CD14-positive monocyte (primary cell): ENCODE measurements at regions not wholly inside any gene's neighbourhood (a gene's known extent, or its start where the extent isn't known, plus 50 kb on each side); places are given as distances from the start of the nearest gene placed in this dataset.

Source experiments
- DNase-seq, 3 donors: peaks; one replicate each; pipeline ENCODE4 v3.0.0-alpha.2; 2011 to 2022
- H2AFZ ChIP-seq: 2 replicates; pipeline ENCODE4 v1.6.0; 2012; ENCODE audit warnings: mild to moderate bottlenecking, low read depth, low read length, inconsistent platforms; ENCODE audit not compliant: insufficient read depth, poor library complexity, severe bottlenecking
- H3K27ac ChIP-seq, 2 donors: 1 replicate in 1 of 2; 2 replicates in 1 of 2; pipeline ENCODE4 v1.5.1; 2012 to 2013; ENCODE audit warnings: low read length in 2 of 2, control low read depth in 1 of 2, inconsistent platforms in 1 of 2, low read depth in 1 of 2, mild to moderate bottlenecking in 1 of 2
- H3K27me3 ChIP-seq, 2 donors: one replicate each; pipeline versions ENCODE4 v1.6.0 to v1.6.1; 2011 to 2013; ENCODE audit warnings: low read length in 2 of 2; ENCODE audit not compliant: control insufficient read depth in 2 of 2, insufficient read depth in 2 of 2
- H3K36me3 ChIP-seq, 2 donors: replicated peaks in 1 of 2; 1 replicate in 1 of 2; 2 replicates in 1 of 2; pipeline versions ENCODE4 v1.5.1 to v1.6.1; 2012 to 2013; ENCODE audit warnings: low read length in 2 of 2, control low read depth in 1 of 2, inconsistent platforms in 1 of 2, mild to moderate bottlenecking in 1 of 2; ENCODE audit not compliant: insufficient read depth in 2 of 2, control insufficient read depth in 1 of 2
- H3K4me1 ChIP-seq, 2 donors: 1 replicate in 1 of 2; 2 replicates in 1 of 2; pipeline versions ENCODE4 v1.5.1 to v1.6.1; 2012 to 2013; ENCODE audit warnings: low read length in 2 of 2, control low read depth in 1 of 2, inconsistent platforms in 1 of 2, mild to moderate bottlenecking in 1 of 2, moderate library complexity in 1 of 2; ENCODE audit not compliant: insufficient read depth in 2 of 2, control insufficient read depth in 1 of 2
- H3K4me2 ChIP-seq: replicated peaks from 2 replicates; pipeline ENCODE3; 2012; ENCODE audit warnings: low read length, moderate library complexity, mild to moderate bottlenecking; ENCODE audit not compliant: poor library complexity, severe bottlenecking; ENCODE audit errors: extremely low read depth
- H3K4me3 ChIP-seq, 3 experiments: fragments of 200-600 bp in 1 of 3; sonication (generic) in 1 of 3; replicated peaks in 1 of 3; 1 replicate in 2 of 3; 2 replicates in 1 of 3; pipeline ENCODE4 v1.5.1; 2011 to 2013; ENCODE audit warnings: low read length in 3 of 3, mild to moderate bottlenecking in 3 of 3, control low read depth in 2 of 3, low read depth in 2 of 3, inconsistent platforms in 1 of 3, moderate library complexity in 1 of 3
- H3K79me2 ChIP-seq: 2 replicates; pipeline ENCODE4 v1.6.0; 2012; ENCODE audit warnings: mild to moderate bottlenecking, control low read depth, inconsistent platforms, low read length, moderate library complexity; ENCODE audit not compliant: insufficient read depth
- H3K9ac ChIP-seq: 2 replicates; pipeline ENCODE4 v1.6.0; 2017; ENCODE audit warnings: low read length, mild to moderate bottlenecking; ENCODE audit not compliant: insufficient read depth, poor library complexity, severe bottlenecking
- H3K9me3 ChIP-seq, 2 donors: replicated peaks in 1 of 2; 1 replicate in 1 of 2; 2 replicates in 1 of 2; pipeline versions ENCODE4 v1.5.1 to v1.6.1; 2012 to 2013; ENCODE audit warnings: low read length in 2 of 2, control low read depth in 1 of 2; ENCODE audit not compliant: control insufficient read depth in 1 of 2, insufficient read depth in 1 of 2
- H4K20me1 ChIP-seq: 2 replicates; pipeline ENCODE4 v1.6.0; 2012; ENCODE audit warnings: mild to moderate bottlenecking, low read length, control low read depth, moderate library complexity; ENCODE audit not compliant: insufficient read depth
- H3K27ac Mint-ChIP-seq, 7 donors: one replicate each; pipeline ENCODE4 v1.8.0; 2020; ENCODE audit warnings: mild to moderate bottlenecking in 7 of 7, mixed read lengths in 7 of 7, moderate library complexity in 6 of 7, inconsistent platforms in 2 of 7
- H3K27me3 Mint-ChIP-seq, 3 donors: one replicate each; pipeline ENCODE4 v1.8.0; 2021 to 2022; ENCODE audit warnings: low read depth in 3 of 3, mild to moderate bottlenecking in 3 of 3, mixed read lengths in 3 of 3, moderate library complexity in 3 of 3, inconsistent platforms in 1 of 3
- H3K36me3 Mint-ChIP-seq, 2 donors: one replicate each; pipeline ENCODE4 v1.8.0; 2020; ENCODE audit warnings: mixed read lengths in 2 of 2, inconsistent platforms in 1 of 2, mild to moderate bottlenecking in 1 of 2
- H3K4me1 Mint-ChIP-seq: one replicate; pipeline ENCODE4 v1.8.0; 2020; ENCODE audit warnings: mild to moderate bottlenecking, mixed read lengths
- H3K4me3 Mint-ChIP-seq, 2 donors: one replicate each; pipeline ENCODE4 v1.8.0; 2020; ENCODE audit warnings: mild to moderate bottlenecking in 2 of 2, mixed read lengths in 2 of 2, moderate library complexity in 1 of 2
- H3K9me3 Mint-ChIP-seq, 7 donors: one replicate each; pipeline ENCODE4 v1.8.0; 2020 to 2022; ENCODE audit warnings: mixed read lengths in 7 of 7, mild to moderate bottlenecking in 6 of 7, moderate library complexity in 6 of 7, inconsistent platforms in 2 of 7
- CTCF ChIP-seq: fragments of 200-600 bp; IDR thresholded peaks from one replicate; pipeline ENCODE4 v1.8.0; 2022; ENCODE audit warnings: antibody characterized with exemption, mild to moderate bottlenecking
- WGBS: methylation state at CpG from one replicate; pipeline ENCODE4 v1.1.5; 2013; ENCODE audit warnings: missing lambda C conversion rate; ENCODE audit not compliant: insufficient coverage; 5-methylcytosine and 5-hydroxymethylcytosine counted together
- intact Hi-C, 2 donors: fragments of 100-400 bp; cut with micrococcal nuclease; formaldehyde crosslinking; loops; one replicate each; pipeline versions ENCODE4 v1.15.0 to v1.15.1; 2023

- Mint-ChIP-seq H3K9me3 (peaks cover 0 to 4% (median 2%) of the 10 kb centered on the region in 7 donors), H3K27ac (no peak overlapping the region), H3K27me3 (no peaks in the 10 kb centered on the region), H3K4me1 (no peaks in the 10 kb centered on the region), H3K36me3 (no peaks in the 10 kb centered on the region), H3K4me3 (no peak overlapping the region)
- H3K36me3 ChIP-seq = no peaks in the 10 kb centered on the region
- no peaks in the 10 kb centered on the region for H3K4me1 ChIP-seq
- no peak overlapping the region for H3K27ac ChIP-seq
- no peak for DNase-seq
- no peak overlapping the region for H3K4me2 ChIP-seq
- TF ChIP-seq CTCF = no peak
- intact Hi-C loops = no loop called here
- no CpG with 5 or more reads among the region's 2 CpGs for WGBS
- H2AFZ ChIP-seq = no peak overlapping the region
- no peaks in the 10 kb centered on the region for H3K79me2 ChIP-seq
- H3K27me3 ChIP-seq = no peaks in the 10 kb centered on the region
- no peaks in the 10 kb centered on the region for H4K20me1 ChIP-seq
- no peak overlapping the region for H3K9ac ChIP-seq
- H3K4me3 ChIP-seq = no peak overlapping the region
- H3K9me3 ChIP-seq = no peaks in the 10 kb centered on the region
These were observed 1998.6 kb upstream of the PCDH20 start for GRCh38 chr13:63414247-63414646.

DNA sequence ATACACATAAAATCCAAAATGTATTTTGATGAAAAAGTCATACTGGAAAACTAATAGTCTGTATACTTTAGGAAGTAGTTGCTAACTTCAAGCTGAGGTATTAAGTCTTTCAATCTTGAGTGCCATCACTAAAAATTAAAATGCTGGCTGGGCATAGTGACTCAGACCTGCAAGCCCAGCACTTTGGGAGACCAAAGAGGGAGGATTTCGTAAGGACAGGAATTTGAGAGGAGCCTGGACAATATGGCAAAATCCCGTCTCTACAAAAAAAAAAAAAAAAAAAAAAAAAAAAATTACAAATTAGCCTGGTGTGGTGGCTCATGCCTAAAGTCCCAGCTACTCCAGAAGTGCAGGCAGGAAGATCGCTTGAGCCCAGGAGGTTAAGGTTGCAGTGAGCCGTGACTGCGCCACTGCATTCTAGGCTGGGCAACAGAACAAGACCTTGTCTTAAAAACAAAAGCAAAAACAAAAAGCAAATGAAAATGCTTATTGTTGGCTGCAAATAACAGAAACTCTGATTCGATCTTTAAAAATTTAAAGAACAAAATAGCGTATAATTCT, 1994.2 kb upstream of the PCDH20 start:
- Histone ChIP-seq H3K27ac (no peak overlapping the region), H3K36me3 (no peaks in the 10 kb centered on the region), H3K9ac (no peak overlapping the region), H3K4me2 (no peak overlapping the region), H3K9me3 (no peaks in the 10 kb centered on the region), H4K20me1 (no peaks in the 10 kb centered on the region), H3K4me1 (no peaks in the 10 kb centered on the region), H3K4me3 (no peak overlapping the region), H3K27me3 (no peaks in the 10 kb centered on the region), H2AFZ (no peak overlapping the region), H3K79me2 (no peaks in the 10 kb centered on the region)
- TF ChIP-seq CTCF = no peak
- DNase-seq = no peak
- Mint-ChIP-seq H3K4me1 (no peaks in the 10 kb centered on the region), H3K36me3 (no peaks in the 10 kb centered on the region), H3K27ac (no peak overlapping the region), H3K9me3 (peaks cover 0 to 6% (median 1%) of the 10 kb centered on the region in 7 donors), H3K4me3 (no peak overlapping the region), H3K27me3 (no peaks in the 10 kb centered on the region)
- intact Hi-C loops = no loop called here
- WGBS = 75% methylated on average over 1 of the region's 7 CpGs
